ENCODE measurements at regions not wholly inside any gene's neighbourhood (a gene's known extent, or its start where the extent isn't known, plus 50 kb on each side); places are given as distances from the start of the nearest gene placed in this dataset.

DNA sequence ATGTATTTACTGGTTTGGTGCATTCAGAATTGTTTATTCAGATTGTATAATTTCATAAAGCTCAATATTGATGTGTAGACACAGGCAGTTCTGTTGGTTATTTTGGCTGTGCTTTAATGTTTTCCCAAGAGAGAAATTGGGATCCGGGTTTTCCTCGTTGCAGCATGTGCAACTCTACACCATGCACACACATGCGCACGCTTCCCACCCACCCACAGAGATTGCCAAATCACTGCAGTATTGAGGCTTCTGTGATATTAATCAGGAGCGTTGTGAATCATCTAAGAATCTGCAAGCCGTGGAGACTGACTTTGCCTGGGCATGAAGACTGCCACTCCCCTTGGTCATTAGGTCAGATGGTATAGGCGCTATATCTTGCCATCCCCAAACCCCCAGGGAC lies 571.5 kb downstream of the SLC4A3 start:
- TF ChIP-seq, protein P1, sequence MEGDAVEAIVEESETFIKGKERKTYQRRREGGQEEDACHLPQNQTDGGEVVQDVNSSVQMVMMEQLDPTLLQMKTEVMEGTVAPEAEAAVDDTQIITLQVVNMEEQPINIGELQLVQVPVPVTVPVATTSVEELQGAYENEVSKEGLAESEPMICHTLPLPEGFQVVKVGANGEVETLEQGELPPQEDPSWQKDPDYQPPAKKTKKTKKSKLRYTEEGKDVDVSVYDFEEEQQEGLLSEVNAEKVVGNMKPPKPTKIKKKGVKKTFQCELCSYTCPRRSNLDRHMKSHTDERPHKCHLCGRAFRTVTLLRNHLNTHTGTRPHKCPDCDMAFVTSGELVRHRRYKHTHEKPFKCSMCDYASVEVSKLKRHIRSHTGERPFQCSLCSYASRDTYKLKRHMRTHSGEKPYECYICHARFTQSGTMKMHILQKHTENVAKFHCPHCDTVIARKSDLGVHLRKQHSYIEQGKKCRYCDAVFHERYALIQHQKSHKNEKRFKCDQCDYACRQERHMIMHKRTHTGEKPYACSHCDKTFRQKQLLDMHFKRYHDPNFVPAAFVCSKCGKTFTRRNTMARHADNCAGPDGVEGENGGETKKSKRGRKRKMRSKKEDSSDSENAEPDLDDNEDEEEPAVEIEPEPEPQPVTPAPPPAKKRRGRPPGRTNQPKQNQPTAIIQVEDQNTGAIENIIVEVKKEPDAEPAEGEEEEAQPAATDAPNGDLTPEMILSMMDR (IDR thresholded peaks at IDR 0.05) = no peak
- no peak for TF ChIP-seq POLR2A (IDR thresholded peaks at IDR 0.05)
